DOHH2 (cell line): ENCODE measurements at regions not wholly inside any gene's neighbourhood (a gene's known extent, or its start where the extent isn't known, plus 50 kb on each side); places are given as distances from the start of the nearest gene placed in this dataset.

Experiments used
- H3F3A ChIP-seq: fragments of 200-600 bp; sonication (generic), shearing (Covaris generic); 2 replicates; pipeline ENCODE4 v1.6.0; 2016; ENCODE audit warnings: antibody characterized with exemption, mild to moderate bottlenecking; ENCODE audit not compliant: control insufficient read depth, insufficient read depth
- H3K27ac ChIP-seq: fragments of 200-600 bp; sonication (generic); 2 replicates; pipeline ENCODE4 v1.5.1; 2014; ENCODE audit warnings: low read depth, mild to moderate bottlenecking, low read length, moderate library complexity
- H3K27me3 ChIP-seq: fragments of 200-600 bp; sonication (generic); 2 replicates; pipeline ENCODE4 v1.6.1; 2014; ENCODE audit warnings: mild to moderate bottlenecking, low read length, mixed read lengths; ENCODE audit not compliant: control insufficient read depth
- H3K36me3 ChIP-seq: fragments of 200-600 bp; sonication (generic); 2 replicates; pipeline ENCODE4 v1.6.1; 2014; ENCODE audit warnings: mild to moderate bottlenecking, low read length, moderate library complexity, mixed read lengths; ENCODE audit not compliant: control insufficient read depth
- H3K4me1 ChIP-seq: fragments of 200-600 bp; sonication (generic); 2 replicates; pipeline ENCODE4 v1.6.1; 2014; ENCODE audit warnings: mild to moderate bottlenecking, low read length, mixed read lengths; ENCODE audit not compliant: control insufficient read depth
- H3K4me2 ChIP-seq: fragments of 200-600 bp; sonication (generic); 2 replicates; pipeline ENCODE4 v1.6.0; 2014; ENCODE audit warnings: mild to moderate bottlenecking, low read length, moderate library complexity
- H3K4me3 ChIP-seq: fragments of 200-600 bp; sonication (generic); 2 replicates; pipeline ENCODE4 v1.5.1; 2014; ENCODE audit warnings: mild to moderate bottlenecking, low read length, mixed read lengths
- H3K79me2 ChIP-seq: fragments of 200-600 bp; sonication (generic); 2 replicates; pipeline ENCODE4 v1.6.1; 2014; ENCODE audit warnings: mild to moderate bottlenecking, low read length, mixed read lengths; ENCODE audit not compliant: control insufficient read depth
- H3K9me2 ChIP-seq: fragments of 200-600 bp; sonication (generic); replicated peaks from 2 replicates; pipeline ENCODE4 v1.6.1; 2014; ENCODE audit warnings: mild to moderate bottlenecking, low read length, mixed read lengths; ENCODE audit not compliant: control insufficient read depth
- H3K9me3 ChIP-seq: fragments of 200-600 bp; sonication (generic); 2 replicates; pipeline ENCODE4 v1.6.1; 2014; ENCODE audit warnings: antibody characterized with exemption, low read length, mixed read lengths; ENCODE audit not compliant: control insufficient read depth, insufficient read depth
- H4K20me1 ChIP-seq: fragments of 200-600 bp; sonication (generic); 2 replicates; pipeline ENCODE4 v1.6.0; 2014; ENCODE audit warnings: low read depth, mild to moderate bottlenecking, antibody characterized with exemption, low read length, moderate library complexity; ENCODE audit not compliant: control insufficient read depth, insufficient read depth
- CTCF ChIP-seq: fragments of 200-600 bp; sonication (generic); IDR thresholded peaks from one replicate; pipeline ENCODE4 v1.5.1; 2014; ENCODE audit warnings: antibody characterized with exemption, mild to moderate bottlenecking, low read depth, low read length; ENCODE audit not compliant: poor library complexity, severe bottlenecking
- EZH2phosphoT487 ChIP-seq: fragments of 200-600 bp; sonication (generic); IDR thresholded peaks from 2 replicates; pipeline ENCODE4 v1.6.1; 2017; ENCODE audit warnings: borderline replicate concordance, mild to moderate bottlenecking, antibody characterized with exemption, low read length, moderate library complexity, mixed read lengths

- Histone ChIP-seq H3K79me2 (no peaks in the 10 kb centered on the region), H4K20me1 (no peaks in the 10 kb centered on the region), H3K27me3 (no peaks in the 10 kb centered on the region), H3K27ac (no peak overlapping the region), H3K4me2 (no peak overlapping the region), H3K9me3 (no peaks in the 10 kb centered on the region), H3K4me1 (no peaks in the 10 kb centered on the region), H3K9me2 (no peaks in the 10 kb centered on the region), H3K36me3 (no peaks in the 10 kb centered on the region), H3F3A (no peaks in the 10 kb centered on the region), H3K4me3 (no peak overlapping the region)
- TF ChIP-seq CTCF, result no peak
- TF ChIP-seq EZH2phosphoT487, result no peak
These were observed 1487.0 kb upstream of the FLRT2 start for GRCh38 chr14:84042992-84043391.

GRCh38 chr14:84064316-84065125 is 1465.4 kb upstream of the FLRT2 start:
- H3K27ac ChIP-seq, result no peak overlapping the region

GRCh38 chr14:84065811-84066210 is 1464.1 kb upstream of the FLRT2 start:
- Histone ChIP-seq H3K27ac (no peak overlapping the region), H3K4me2 (no peak overlapping the region), H4K20me1 (no peaks in the 10 kb centered on the region), H3K79me2 (no peaks in the 10 kb centered on the region), H3K9me2 (no peaks in the 10 kb centered on the region), H3K4me1 (no peaks in the 10 kb centered on the region), H3K27me3 (no peaks in the 10 kb centered on the region), H3K9me3 (no peaks in the 10 kb centered on the region), H3K4me3 (no peak overlapping the region), H3K36me3 (no peaks in the 10 kb centered on the region), H3F3A (no peaks in the 10 kb centered on the region)
- no peak for TF ChIP-seq CTCF
- TF ChIP-seq EZH2phosphoT487, result no peak

More at GRCh38 chr14:84064316-84065125, 1465.4 kb upstream of the FLRT2 start:
- Histone ChIP-seq H3K9me3 (no peaks in the 10 kb centered on the region), H3F3A (no peaks in the 10 kb centered on the region), H3K79me2 (no peaks in the 10 kb centered on the region), H3K4me1 (no peaks in the 10 kb centered on the region), H3K36me3 (no peaks in the 10 kb centered on the region), H4K20me1 (no peaks in the 10 kb centered on the region), H3K9me2 (no peaks in the 10 kb centered on the region), H3K4me3 (no peak overlapping the region), H3K27me3 (no peaks in the 10 kb centered on the region), H3K4me2 (no peak overlapping the region)
- TF ChIP-seq CTCF, result no peak
- TF ChIP-seq EZH2phosphoT487, result no peak
